ENCODE measurements at regions not wholly inside any gene's neighbourhood (a gene's known extent, or its start where the extent isn't known, plus 50 kb on each side); places are given as distances from the start of the nearest gene placed in this dataset.
A peak's percentile ranks its signal among the peaks of the same experiment; 100 is the strongest.

- CTCF ChIA-PET = no interaction called here
Measured at GRCh38 chrX:109839694-109840567, 106.9 kb upstream of the ACSL4 start.

DNA sequence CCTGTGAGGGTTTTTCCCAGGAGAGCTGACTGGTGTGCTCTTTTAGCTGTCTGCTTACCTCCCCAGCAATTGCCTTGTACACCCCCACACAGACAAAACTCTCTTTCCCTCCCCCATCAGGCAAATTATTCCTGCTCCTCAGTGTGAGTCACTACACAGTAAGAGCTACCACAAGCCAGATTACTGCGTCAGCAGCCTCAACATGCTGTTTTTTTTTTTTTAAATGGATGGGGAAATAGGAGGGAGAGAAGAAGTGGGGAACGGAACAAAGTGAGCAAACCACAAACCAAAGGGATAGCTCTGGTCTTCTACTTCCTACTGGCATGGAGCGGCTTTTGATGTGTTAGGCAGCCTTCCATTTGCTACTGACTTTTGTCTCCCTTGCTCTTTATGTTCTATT is 107.5 kb upstream of the ACSL4 start:
- CTCF ChIA-PET = no interaction called here
- no peaks in the 10 kb centered on the region for H3K36me3 ChIP-seq (ENCODE audit: control insufficient read depth, insufficient read depth, low read length)
- BruUV-seq (replicated peaks) = no TSS peak
- no peak overlapping the region for H3K27ac Mint-ChIP-seq (ENCODE audit: unreplicated experiment)
- TF ChIP-seq, protein P1, sequence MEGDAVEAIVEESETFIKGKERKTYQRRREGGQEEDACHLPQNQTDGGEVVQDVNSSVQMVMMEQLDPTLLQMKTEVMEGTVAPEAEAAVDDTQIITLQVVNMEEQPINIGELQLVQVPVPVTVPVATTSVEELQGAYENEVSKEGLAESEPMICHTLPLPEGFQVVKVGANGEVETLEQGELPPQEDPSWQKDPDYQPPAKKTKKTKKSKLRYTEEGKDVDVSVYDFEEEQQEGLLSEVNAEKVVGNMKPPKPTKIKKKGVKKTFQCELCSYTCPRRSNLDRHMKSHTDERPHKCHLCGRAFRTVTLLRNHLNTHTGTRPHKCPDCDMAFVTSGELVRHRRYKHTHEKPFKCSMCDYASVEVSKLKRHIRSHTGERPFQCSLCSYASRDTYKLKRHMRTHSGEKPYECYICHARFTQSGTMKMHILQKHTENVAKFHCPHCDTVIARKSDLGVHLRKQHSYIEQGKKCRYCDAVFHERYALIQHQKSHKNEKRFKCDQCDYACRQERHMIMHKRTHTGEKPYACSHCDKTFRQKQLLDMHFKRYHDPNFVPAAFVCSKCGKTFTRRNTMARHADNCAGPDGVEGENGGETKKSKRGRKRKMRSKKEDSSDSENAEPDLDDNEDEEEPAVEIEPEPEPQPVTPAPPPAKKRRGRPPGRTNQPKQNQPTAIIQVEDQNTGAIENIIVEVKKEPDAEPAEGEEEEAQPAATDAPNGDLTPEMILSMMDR (IDR thresholded peaks at IDR 0.05; ENCODE audit: insufficient read depth in 1 of 2, low read depth in 1 of 2, low read length in 1 of 2, severe bottlenecking in 1 of 2, unreplicated experiment in 1 of 2) = no peak
- H3K36me3 Mint-ChIP-seq (ENCODE audit: insufficient read depth, unreplicated experiment) = no peaks in the 10 kb centered on the region
- no peaks in the 10 kb centered on the region for H3K9me3 ChIP-seq
- no peaks in the 10 kb centered on the region for H3K4me1 Mint-ChIP-seq (ENCODE audit: low read depth, unreplicated experiment)
- H3K27me3 ChIP-seq (replicated peaks; ENCODE audit: control insufficient read depth, insufficient read depth, low read length) = no peaks in the 10 kb centered on the region
- H3K4me3 Mint-ChIP-seq (ENCODE audit: unreplicated experiment) = no peak overlapping the region
- H3K4me3 ChIP-seq (ENCODE audit: low read depth, low read length) = no peak overlapping the region
- no peaks in the 10 kb centered on the region for H3K9me3 Mint-ChIP-seq (ENCODE audit: unreplicated experiment)
- intact Hi-C loops (cut with micrococcal nuclease; ENCODE audit: unreplicated experiment) = no loop called here
- H3K27me3 Mint-ChIP-seq (ENCODE audit: insufficient read depth, unreplicated experiment) = no peaks in the 10 kb centered on the region
- POLR2A ChIA-PET = no interaction called here
- H3K4me1 ChIP-seq = no peaks in the 10 kb centered on the region
- DNase-seq = no peak

More at GRCh38 chrX:109839694-109840567, 106.9 kb upstream of the ACSL4 start:
- intact Hi-C loops (cut with micrococcal nuclease; ENCODE audit: unreplicated experiment) = no loop called here
- Mint-ChIP-seq H3K4me1 (ENCODE audit: low read depth, unreplicated experiment) (no peaks in the 10 kb centered on the region), H3K9me3 (ENCODE audit: unreplicated experiment) (no peaks in the 10 kb centered on the region), H3K27ac (ENCODE audit: unreplicated experiment) (no peak overlapping the region), H3K4me3 (ENCODE audit: unreplicated experiment) (no peak overlapping the region), H3K27me3 (ENCODE audit: insufficient read depth, unreplicated experiment) (no peaks in the 10 kb centered on the region), H3K36me3 (ENCODE audit: insufficient read depth, unreplicated experiment) (no peaks in the 10 kb centered on the region)
- Histone ChIP-seq H3K9me3 (no peaks in the 10 kb centered on the region), H3K27me3 (replicated peaks; ENCODE audit: control insufficient read depth, insufficient read depth, low read length) (no peaks in the 10 kb centered on the region), H3K36me3 (ENCODE audit: control insufficient read depth, insufficient read depth, low read length) (no peaks in the 10 kb centered on the region), H3K4me3 (ENCODE audit: low read depth, low read length) (no peak overlapping the region), H3K4me1 (no peaks in the 10 kb centered on the region)
- peak in 1 of 2 experiments; percentile 3 for DNase-seq
- POLR2A ChIA-PET = no interaction called here
- TF ChIP-seq, protein P1 (IDR thresholded peaks at IDR 0.05; ENCODE audit: insufficient read depth in 1 of 2, low read depth in 1 of 2, low read length in 1 of 2, severe bottlenecking in 1 of 2, unreplicated experiment in 1 of 2) = no peak
- no TSS peak for BruUV-seq (replicated peaks)

GRCh38 chrX:109841257-109841656 is 108.2 kb upstream of the ACSL4 start:
- H3K9me3 ChIP-seq = no peaks in the 10 kb centered on the region
- no peak overlapping the region for H3K4me3 Mint-ChIP-seq (ENCODE audit: unreplicated experiment)
- DNase-seq = no peak
- H3K4me1 ChIP-seq = no peaks in the 10 kb centered on the region
- no TSS peak for BruUV-seq (replicated peaks)
- H3K4me3 ChIP-seq (ENCODE audit: low read depth, low read length) = no peak overlapping the region
- H3K27me3 Mint-ChIP-seq (ENCODE audit: insufficient read depth, unreplicated experiment) = no peaks in the 10 kb centered on the region
- ChIA-PET CTCF (interaction anchor here (0.6 kb wide), 1 partner anchor 18 kb away, joined by 3 read pairs; no protein-coding TSS in a partner anchor), POLR2A (no interaction called here)
- no peaks in the 10 kb centered on the region for H3K4me1 Mint-ChIP-seq (ENCODE audit: low read depth, unreplicated experiment)
- no peaks in the 10 kb centered on the region for H3K36me3 ChIP-seq (ENCODE audit: control insufficient read depth, insufficient read depth, low read length)
- no peaks in the 10 kb centered on the region for H3K27me3 ChIP-seq (replicated peaks; ENCODE audit: control insufficient read depth, insufficient read depth, low read length)
- H3K9me3 Mint-ChIP-seq (ENCODE audit: unreplicated experiment) = no peaks in the 10 kb centered on the region
- H3K27ac Mint-ChIP-seq (ENCODE audit: unreplicated experiment) = no peak overlapping the region
- intact Hi-C loops (cut with micrococcal nuclease; ENCODE audit: unreplicated experiment) = no loop called here
- no peaks in the 10 kb centered on the region for H3K36me3 Mint-ChIP-seq (ENCODE audit: insufficient read depth, unreplicated experiment)
- TF ChIP-seq, protein P1 (IDR thresholded peaks at IDR 0.05; ENCODE audit: insufficient read depth in 1 of 2, low read depth in 1 of 2, low read length in 1 of 2, severe bottlenecking in 1 of 2, unreplicated experiment in 1 of 2) = no peak
